ENCODE measurements at regions not wholly inside any gene's neighbourhood (a gene's known extent, or its start where the extent isn't known, plus 50 kb on each side); places are given as distances from the start of the nearest gene placed in this dataset.
"Not testable (repeated sequence)": the region's sequence is repeated elsewhere in the genome, so short reads cannot be mapped to it uniquely, and the experiment has no call there.

DNA sequence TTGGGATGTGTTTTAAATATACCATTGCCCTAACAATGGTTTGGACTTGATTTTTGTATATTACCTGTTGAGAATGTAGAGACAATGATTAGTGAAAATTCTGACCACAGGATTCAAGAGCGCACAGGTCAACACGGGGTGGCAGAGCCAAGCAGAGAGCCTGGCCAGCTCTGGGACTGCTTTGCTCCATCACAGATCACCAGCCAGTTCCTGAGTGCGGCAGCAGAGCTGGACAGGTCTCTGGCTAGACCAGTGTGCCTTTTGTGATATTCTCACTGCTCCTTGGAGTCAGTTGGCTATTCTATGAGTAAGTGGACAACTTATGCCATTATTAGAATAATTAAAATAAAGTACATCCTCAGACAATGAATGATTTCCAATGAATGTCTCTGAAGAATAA lies 351.2 kb upstream of the ATP10A start:
- Histone ChIP-seq H3K4me1 (ENCODE audit: control insufficient read depth, low read depth, low read length) (no peaks in the 10 kb centered on the region), H3K27me3 (ENCODE audit: control insufficient read depth, insufficient read depth, low read length) (no peaks in the 10 kb centered on the region), H3K9me3 (ENCODE audit: control insufficient read depth, low read depth, low read length) (no peaks in the 10 kb centered on the region), H3K27ac (ENCODE audit: low read length) (no peak overlapping the region), H3K4me3 (ENCODE audit: low read length) (no peak overlapping the region), H3K36me3 (ENCODE audit: control insufficient read depth, low read depth, low read length) (no peaks in the 10 kb centered on the region), H3K9ac (ENCODE audit: low read length) (no peak overlapping the region)

- Histone ChIP-seq H3K4me3 (ENCODE audit: low read length) (no peak overlapping the region), H3K9me3 (ENCODE audit: control insufficient read depth, low read depth, low read length) (no peaks in the 10 kb centered on the region), H3K27ac (ENCODE audit: low read length) (no peak overlapping the region), H3K36me3 (ENCODE audit: control insufficient read depth, low read depth, low read length) (no peaks in the 10 kb centered on the region), H3K4me1 (ENCODE audit: control insufficient read depth, low read depth, low read length) (no peaks in the 10 kb centered on the region), H3K27me3 (ENCODE audit: control insufficient read depth, insufficient read depth, low read length) (no peaks in the 10 kb centered on the region), H3K9ac (ENCODE audit: low read length) (no peak overlapping the region)
Observed at GRCh38 chr15:26213427-26213826, 350.3 kb upstream of the ATP10A start.

GRCh38 chr15:26212109-26212508 lies 349.0 kb upstream of the ATP10A start:
- Histone ChIP-seq H3K27me3 (ENCODE audit: control insufficient read depth, insufficient read depth, low read length) (no peaks in the 10 kb centered on the region), H3K9ac (ENCODE audit: low read length) (no peak overlapping the region), H3K4me1 (ENCODE audit: control insufficient read depth, low read depth, low read length) (no peaks in the 10 kb centered on the region), H3K27ac (ENCODE audit: low read length) (no peak overlapping the region), H3K4me3 (ENCODE audit: low read length) (no peak overlapping the region), H3K9me3 (ENCODE audit: control insufficient read depth, low read depth, low read length) (no peaks in the 10 kb centered on the region), H3K36me3 (ENCODE audit: control insufficient read depth, low read depth, low read length) (no peaks in the 10 kb centered on the region)

- H3K9me3 ChIP-seq (ENCODE audit: control insufficient read depth, low read depth, low read length) = no peaks in the 10 kb centered on the region
Observed at GRCh38 chr15:26210980-26211379, 347.9 kb upstream of the ATP10A start.

GRCh38 chr15:26201177-26201858 lies 338.2 kb upstream of the ATP10A start:
- peak overlapping the region; percentile 14 for H3K4me3 ChIP-seq (ENCODE audit: low read length)
- no peaks in the 10 kb centered on the region for H3K9me3 ChIP-seq (ENCODE audit: control insufficient read depth, low read depth, low read length)
- H3K27me3 ChIP-seq (ENCODE audit: control insufficient read depth, insufficient read depth, low read length) = peaks cover 17% of the 10 kb centered on the region
- H3K27ac ChIP-seq (ENCODE audit: low read length) = no peak overlapping the region
- H3K4me1 ChIP-seq (ENCODE audit: control insufficient read depth, low read depth, low read length) = peaks cover 29% of the 10 kb centered on the region
- no peak overlapping the region for H3K9ac ChIP-seq (ENCODE audit: low read length)
- H3K36me3 ChIP-seq (ENCODE audit: control insufficient read depth, low read depth, low read length) = no peaks in the 10 kb centered on the region

More at GRCh38 chr15:26210980-26211379, 347.9 kb upstream of the ATP10A start:
- no peak overlapping the region for H3K4me3 ChIP-seq (ENCODE audit: low read length)
- H3K4me1 ChIP-seq (ENCODE audit: control insufficient read depth, low read depth, low read length) = peaks cover under 1% of the 10 kb centered on the region
- H3K27ac ChIP-seq (ENCODE audit: low read length) = no peak overlapping the region
- no peak overlapping the region for H3K9ac ChIP-seq (ENCODE audit: low read length)
- H3K36me3 ChIP-seq (ENCODE audit: control insufficient read depth, low read depth, low read length) = no peaks in the 10 kb centered on the region
- H3K27me3 ChIP-seq (ENCODE audit: control insufficient read depth, insufficient read depth, low read length) = no peaks in the 10 kb centered on the region

DNA sequence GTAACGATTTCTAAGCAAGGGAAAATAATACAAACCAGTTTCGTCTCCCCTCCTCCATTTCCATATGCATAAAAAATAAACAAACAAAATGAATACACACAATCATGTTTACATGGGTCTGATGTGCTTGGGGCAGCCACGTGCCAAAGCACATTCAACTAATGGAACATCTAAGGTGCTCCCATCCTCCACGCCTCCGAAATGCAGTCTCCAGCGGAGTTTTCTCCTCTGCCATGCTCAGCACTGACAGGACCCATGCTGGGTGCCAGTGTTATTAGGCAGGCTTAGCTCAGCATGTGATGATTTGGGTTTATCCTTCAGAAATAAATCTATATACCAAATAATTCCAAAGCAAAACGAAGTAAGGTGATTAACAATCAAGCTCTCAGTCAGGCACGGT lies 337.3 kb upstream of the ATP10A start:
- Histone ChIP-seq H3K27ac (ENCODE audit: low read length) (no peak overlapping the region), H3K27me3 (ENCODE audit: control insufficient read depth, insufficient read depth, low read length) (peaks cover 17% of the 10 kb centered on the region), H3K9ac (ENCODE audit: low read length) (no peak overlapping the region), H3K4me1 (ENCODE audit: control insufficient read depth, low read depth, low read length) (peaks cover 23% of the 10 kb centered on the region), H3K4me3 (ENCODE audit: low read length) (no peak overlapping the region), H3K9me3 (ENCODE audit: control insufficient read depth, low read depth, low read length) (no peaks in the 10 kb centered on the region), H3K36me3 (ENCODE audit: control insufficient read depth, low read depth, low read length) (no peaks in the 10 kb centered on the region)

- Histone ChIP-seq H3K9ac (ENCODE audit: low read length) (no peak overlapping the region), H3K36me3 (ENCODE audit: control insufficient read depth, low read depth, low read length) (no peaks in the 10 kb centered on the region), H3K27me3 (ENCODE audit: control insufficient read depth, insufficient read depth, low read length) (peaks cover 7% of the 10 kb centered on the region), H3K4me1 (ENCODE audit: control insufficient read depth, low read depth, low read length) (peaks cover 22% of the 10 kb centered on the region), H3K27ac (ENCODE audit: low read length) (no peak overlapping the region), H3K4me3 (ENCODE audit: low read length) (no peak overlapping the region), H3K9me3 (ENCODE audit: control insufficient read depth, low read depth, low read length) (no peaks in the 10 kb centered on the region)
Observed at GRCh38 chr15:26197719-26198118, 334.6 kb upstream of the ATP10A start.

- Histone ChIP-seq H3K27ac (ENCODE audit: low read length) (no peak overlapping the region), H3K4me3 (ENCODE audit: low read length) (no peak overlapping the region), H3K27me3 (ENCODE audit: control insufficient read depth, insufficient read depth, low read length) (peaks cover under 1% of the 10 kb centered on the region), H3K9ac (ENCODE audit: low read length) (no peak overlapping the region), H3K36me3 (ENCODE audit: control insufficient read depth, low read depth, low read length) (no peaks in the 10 kb centered on the region), H3K4me1 (ENCODE audit: control insufficient read depth, low read depth, low read length) (peaks cover 21% of the 10 kb centered on the region), H3K9me3 (ENCODE audit: control insufficient read depth, low read depth, low read length) (no peaks in the 10 kb centered on the region)
Observed at GRCh38 chr15:26197060-26197459, 333.9 kb upstream of the ATP10A start.

DNA sequence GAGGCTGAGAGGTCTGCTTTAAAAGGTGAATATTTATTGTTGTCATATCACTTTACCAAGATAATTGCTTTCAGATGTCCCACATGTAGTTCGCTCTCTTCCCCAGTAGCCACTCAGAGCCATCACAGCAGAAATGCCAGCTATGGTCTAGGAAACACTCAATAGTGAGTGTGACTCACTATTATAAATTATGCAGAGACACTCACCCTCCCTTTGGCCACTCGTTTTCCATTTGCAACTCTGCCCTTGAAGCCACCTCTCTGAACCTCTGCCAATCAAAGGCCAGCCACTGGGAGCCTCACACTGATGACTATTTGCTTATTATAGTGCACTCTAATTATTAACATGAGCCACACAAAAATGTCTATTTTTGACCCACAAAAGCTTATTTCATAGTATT lies 328.1 kb upstream of the ATP10A start:
- H3K4me3 ChIP-seq (ENCODE audit: low read length) = no peak overlapping the region
- H3K9me3 ChIP-seq (ENCODE audit: control insufficient read depth, low read depth, low read length) = no peaks in the 10 kb centered on the region
- no peak overlapping the region for H3K9ac ChIP-seq (ENCODE audit: low read length)
- peaks cover 8% of the 10 kb centered on the region for H3K4me1 ChIP-seq (ENCODE audit: control insufficient read depth, low read depth, low read length)
- H3K36me3 ChIP-seq (ENCODE audit: control insufficient read depth, low read depth, low read length) = no peaks in the 10 kb centered on the region
- H3K27me3 ChIP-seq (ENCODE audit: control insufficient read depth, insufficient read depth, low read length) = no peaks in the 10 kb centered on the region
- no peak overlapping the region for H3K27ac ChIP-seq (ENCODE audit: low read length)

- H3K9me3 ChIP-seq (ENCODE audit: control insufficient read depth, low read depth, low read length); H3K27ac ChIP-seq (ENCODE audit: low read length); H3K4me1 ChIP-seq (ENCODE audit: control insufficient read depth, low read depth, low read length); H3K9ac ChIP-seq (ENCODE audit: low read length); H3K36me3 ChIP-seq (ENCODE audit: control insufficient read depth, low read depth, low read length); H3K27me3 ChIP-seq (ENCODE audit: control insufficient read depth, insufficient read depth, low read length); H3K4me3 ChIP-seq (ENCODE audit: low read length): not testable (repeated sequence)
Observed at GRCh38 chr15:26186138-26186537, 323.0 kb upstream of the ATP10A start.

DNA sequence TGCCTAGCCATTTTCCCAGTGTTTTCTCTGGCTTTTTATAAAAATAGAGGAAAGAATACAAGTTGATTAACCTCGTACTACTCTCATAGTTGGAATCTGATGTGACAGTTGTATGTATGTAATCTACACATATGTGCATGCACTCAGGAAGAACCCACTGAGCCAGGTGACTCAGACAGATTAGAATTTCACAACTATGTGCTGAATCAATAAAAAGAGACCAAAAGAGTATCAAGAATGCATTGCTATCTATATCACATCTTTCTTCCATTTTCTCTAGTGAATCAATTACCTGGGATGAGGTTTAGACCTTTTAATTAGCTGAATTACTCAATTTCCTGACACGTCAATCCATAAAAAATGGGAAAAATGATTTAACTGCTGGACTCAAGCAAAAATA lies 319.3 kb upstream of the ATP10A start:
- H3K4me3 ChIP-seq (ENCODE audit: low read length) = no peak overlapping the region
- peaks cover 3% of the 10 kb centered on the region for H3K4me1 ChIP-seq (ENCODE audit: control insufficient read depth, low read depth, low read length)
- no peaks in the 10 kb centered on the region for H3K36me3 ChIP-seq (ENCODE audit: control insufficient read depth, low read depth, low read length)
- H3K27ac ChIP-seq (ENCODE audit: low read length) = no peak overlapping the region
- no peaks in the 10 kb centered on the region for H3K27me3 ChIP-seq (ENCODE audit: control insufficient read depth, insufficient read depth, low read length)
- no peak overlapping the region for H3K9ac ChIP-seq (ENCODE audit: low read length)
- no peaks in the 10 kb centered on the region for H3K9me3 ChIP-seq (ENCODE audit: control insufficient read depth, low read depth, low read length)

GRCh38 chr15:26179906-26180305 lies 316.8 kb upstream of the ATP10A start:
- no peaks in the 10 kb centered on the region for H3K9me3 ChIP-seq (ENCODE audit: control insufficient read depth, low read depth, low read length)
- no peak overlapping the region for H3K27ac ChIP-seq (ENCODE audit: low read length)
- H3K4me1 ChIP-seq (ENCODE audit: control insufficient read depth, low read depth, low read length) = peaks cover 3% of the 10 kb centered on the region
- H3K27me3 ChIP-seq (ENCODE audit: control insufficient read depth, insufficient read depth, low read length) = no peaks in the 10 kb centered on the region
- no peak overlapping the region for H3K4me3 ChIP-seq (ENCODE audit: low read length)
- H3K9ac ChIP-seq (ENCODE audit: low read length) = no peak overlapping the region
- no peaks in the 10 kb centered on the region for H3K36me3 ChIP-seq (ENCODE audit: control insufficient read depth, low read depth, low read length)
